ENCODE measurements at regions not wholly inside any gene's neighbourhood (a gene's known extent, or its start where the extent isn't known, plus 50 kb on each side); places are given as distances from the start of the nearest gene placed in this dataset.
A peak's percentile ranks its signal among the peaks of the same experiment; 100 is the strongest.

GRCh38 chr13:73286942-73287620, 228.3 kb downstream of the KLF5 start:
- H3K27me3 ChIP-seq (ENCODE audit: control insufficient read depth, insufficient read depth, low read length) = no peaks in the 10 kb centered on the region
- H3K9me3 ChIP-seq (replicated peaks; ENCODE audit: low read length) = no peaks in the 10 kb centered on the region
- H3K4me2 ChIP-seq (ENCODE audit: low read length) = no peak overlapping the region
- no peaks in the 10 kb centered on the region for H3K4me1 ChIP-seq (ENCODE audit: control insufficient read depth, insufficient read depth, low read length)
- no peak overlapping the region for H3K9ac ChIP-seq (ENCODE audit: low read depth, low read length)
- H3K4me3 ChIP-seq (ENCODE audit: low read length) = no peak overlapping the region
- H3K36me3 ChIP-seq (ENCODE audit: insufficient read depth, low read length) = no peaks in the 10 kb centered on the region

GRCh38 chr13:73286177-73286576, 227.4 kb downstream of the KLF5 start:
- Histone ChIP-seq H3K4me2 (ENCODE audit: low read length) (no peak overlapping the region), H3K4me1 (ENCODE audit: control insufficient read depth, insufficient read depth, low read length) (no peaks in the 10 kb centered on the region), H3K36me3 (ENCODE audit: insufficient read depth, low read length) (no peaks in the 10 kb centered on the region), H3K9ac (ENCODE audit: low read depth, low read length) (no peak overlapping the region), H3K4me3 (ENCODE audit: low read length) (no peak overlapping the region), H3K27me3 (ENCODE audit: control insufficient read depth, insufficient read depth, low read length) (no peaks in the 10 kb centered on the region), H3K9me3 (replicated peaks; ENCODE audit: low read length) (no peaks in the 10 kb centered on the region)

GRCh38 chr13:73284081-73284874, 225.5 kb downstream of the KLF5 start:
- Histone ChIP-seq H3K36me3 (ENCODE audit: insufficient read depth, low read length) (no peaks in the 10 kb centered on the region), H3K4me1 (ENCODE audit: control insufficient read depth, insufficient read depth, low read length) (no peaks in the 10 kb centered on the region), H3K4me3 (ENCODE audit: low read length) (no peak overlapping the region), H3K4me2 (ENCODE audit: low read length) (no peak overlapping the region), H3K9me3 (replicated peaks; ENCODE audit: low read length) (no peaks in the 10 kb centered on the region), H3K9ac (ENCODE audit: low read depth, low read length) (no peak overlapping the region), H3K27me3 (ENCODE audit: control insufficient read depth, insufficient read depth, low read length) (no peaks in the 10 kb centered on the region)

GRCh38 chr13:73283636-73284035, 224.8 kb downstream of the KLF5 start:
- Histone ChIP-seq H3K27me3 (ENCODE audit: control insufficient read depth, insufficient read depth, low read length) (no peaks in the 10 kb centered on the region), H3K4me1 (ENCODE audit: control insufficient read depth, insufficient read depth, low read length) (no peaks in the 10 kb centered on the region), H3K4me2 (ENCODE audit: low read length) (no peak overlapping the region), H3K9ac (ENCODE audit: low read depth, low read length) (no peak overlapping the region), H3K36me3 (ENCODE audit: insufficient read depth, low read length) (no peaks in the 10 kb centered on the region), H3K4me3 (ENCODE audit: low read length) (no peak overlapping the region), H3K9me3 (replicated peaks; ENCODE audit: low read length) (no peaks in the 10 kb centered on the region)

- no peak overlapping the region for H3K4me2 ChIP-seq (ENCODE audit: low read length)
- no peaks in the 10 kb centered on the region for H3K27me3 ChIP-seq (ENCODE audit: control insufficient read depth, insufficient read depth, low read length)
Measured at GRCh38 chr13:73281746-73282145, 222.9 kb downstream of the KLF5 start.

GRCh38 chr13:73278186-73278585, 219.4 kb downstream of the KLF5 start:
- Histone ChIP-seq H3K9me3 (replicated peaks; ENCODE audit: low read length) (no peaks in the 10 kb centered on the region), H3K9ac (ENCODE audit: low read depth, low read length) (no peak overlapping the region), H3K27me3 (ENCODE audit: control insufficient read depth, insufficient read depth, low read length) (no peaks in the 10 kb centered on the region), H3K4me1 (ENCODE audit: control insufficient read depth, insufficient read depth, low read length) (peaks cover 26% of the 10 kb centered on the region), H3K36me3 (ENCODE audit: insufficient read depth, low read length) (no peaks in the 10 kb centered on the region), H3K4me3 (ENCODE audit: low read length) (no peak overlapping the region), H3K4me2 (ENCODE audit: low read length) (no peak overlapping the region)

More at GRCh38 chr13:73281746-73282145, 222.9 kb downstream of the KLF5 start:
- Histone ChIP-seq H3K4me1 (ENCODE audit: control insufficient read depth, insufficient read depth, low read length) (no peaks in the 10 kb centered on the region), H3K9ac (ENCODE audit: low read depth, low read length) (no peak overlapping the region), H3K4me3 (ENCODE audit: low read length) (no peak overlapping the region), H3K36me3 (ENCODE audit: insufficient read depth, low read length) (no peaks in the 10 kb centered on the region), H3K9me3 (replicated peaks; ENCODE audit: low read length) (no peaks in the 10 kb centered on the region)

- Histone ChIP-seq H3K4me2 (ENCODE audit: low read length) (peak overlapping the region; percentile 9), H3K9ac (ENCODE audit: low read depth, low read length) (peak overlapping the region; percentile 73), H3K4me3 (ENCODE audit: low read length) (no peak overlapping the region), H3K9me3 (replicated peaks; ENCODE audit: low read length) (no peaks in the 10 kb centered on the region), H3K27me3 (ENCODE audit: control insufficient read depth, insufficient read depth, low read length) (no peaks in the 10 kb centered on the region), H3K36me3 (ENCODE audit: insufficient read depth, low read length) (no peaks in the 10 kb centered on the region), H3K4me1 (ENCODE audit: control insufficient read depth, insufficient read depth, low read length) (peaks cover 32% of the 10 kb centered on the region)
Measured at GRCh38 chr13:73275163-73275562, 216.4 kb downstream of the KLF5 start.

- peak overlapping the region; percentile 53 for H3K4me2 ChIP-seq (ENCODE audit: low read length)
- H3K27me3 ChIP-seq (ENCODE audit: control insufficient read depth, insufficient read depth, low read length) = no peaks in the 10 kb centered on the region
- no peak overlapping the region for H3K4me3 ChIP-seq (ENCODE audit: low read length)
- H3K9ac ChIP-seq (ENCODE audit: low read depth, low read length) = peak overlapping the region; percentile 73
- H3K9me3 ChIP-seq (replicated peaks; ENCODE audit: low read length) = no peaks in the 10 kb centered on the region
- H3K4me1 ChIP-seq (ENCODE audit: control insufficient read depth, insufficient read depth, low read length) = peaks cover 32% of the 10 kb centered on the region
- H3K36me3 ChIP-seq (ENCODE audit: insufficient read depth, low read length) = no peaks in the 10 kb centered on the region
Measured at GRCh38 chr13:73274147-73274546, 215.3 kb downstream of the KLF5 start.

- no peaks in the 10 kb centered on the region for H3K27me3 ChIP-seq (ENCODE audit: control insufficient read depth, insufficient read depth, low read length)
- H3K4me2 ChIP-seq (ENCODE audit: low read length) = peak overlapping the region; percentile 53
- peaks cover 35% of the 10 kb centered on the region for H3K4me1 ChIP-seq (ENCODE audit: control insufficient read depth, insufficient read depth, low read length)
- H3K36me3 ChIP-seq (ENCODE audit: insufficient read depth, low read length) = no peaks in the 10 kb centered on the region
- H3K9me3 ChIP-seq (replicated peaks; ENCODE audit: low read length) = no peaks in the 10 kb centered on the region
- H3K9ac ChIP-seq (ENCODE audit: low read depth, low read length) = peak overlapping the region; percentile 73
- H3K4me3 ChIP-seq (ENCODE audit: low read length) = no peak overlapping the region
Measured at GRCh38 chr13:73273745-73274144, 214.9 kb downstream of the KLF5 start.

- peak overlapping the region; percentile 26 for H3K9ac ChIP-seq (ENCODE audit: low read depth, low read length)
- H3K4me3 ChIP-seq (ENCODE audit: low read length) = no peak overlapping the region
- no peak overlapping the region for H3K4me2 ChIP-seq (ENCODE audit: low read length)
- no peaks in the 10 kb centered on the region for H3K27me3 ChIP-seq (ENCODE audit: control insufficient read depth, insufficient read depth, low read length)
- H3K4me1 ChIP-seq (ENCODE audit: control insufficient read depth, insufficient read depth, low read length) = peaks cover 40% of the 10 kb centered on the region
- no peaks in the 10 kb centered on the region for H3K9me3 ChIP-seq (replicated peaks; ENCODE audit: low read length)
- no peaks in the 10 kb centered on the region for H3K36me3 ChIP-seq (ENCODE audit: insufficient read depth, low read length)
Measured at GRCh38 chr13:73273276-73273675, 214.5 kb downstream of the KLF5 start.

GRCh38 chr13:73272831-73273230, 214.0 kb downstream of the KLF5 start:
- Histone ChIP-seq H3K27me3 (ENCODE audit: control insufficient read depth, insufficient read depth, low read length) (no peaks in the 10 kb centered on the region), H3K9me3 (replicated peaks; ENCODE audit: low read length) (no peaks in the 10 kb centered on the region), H3K9ac (ENCODE audit: low read depth, low read length) (peak overlapping the region; percentile 26), H3K4me3 (ENCODE audit: low read length) (no peak overlapping the region), H3K4me2 (ENCODE audit: low read length) (no peak overlapping the region), H3K4me1 (ENCODE audit: control insufficient read depth, insufficient read depth, low read length) (peaks cover 44% of the 10 kb centered on the region), H3K36me3 (ENCODE audit: insufficient read depth, low read length) (no peaks in the 10 kb centered on the region)

- Histone ChIP-seq H3K9me3 (replicated peaks; ENCODE audit: low read length) (no peaks in the 10 kb centered on the region), H3K4me2 (ENCODE audit: low read length) (peak overlapping the region; percentile 1), H3K9ac (ENCODE audit: low read depth, low read length) (no peak overlapping the region), H3K4me3 (ENCODE audit: low read length) (no peak overlapping the region), H3K27me3 (ENCODE audit: control insufficient read depth, insufficient read depth, low read length) (no peaks in the 10 kb centered on the region), H3K4me1 (ENCODE audit: control insufficient read depth, insufficient read depth, low read length) (peaks cover 21% of the 10 kb centered on the region), H3K36me3 (ENCODE audit: insufficient read depth, low read length) (no peaks in the 10 kb centered on the region)
Measured at GRCh38 chr13:73268306-73268705, 209.5 kb downstream of the KLF5 start.

Measured in skeletal muscle satellite cell (primary cell).